NCI-H1105 treated with DMSO at 0.1 percent for 48 hours (cell line): ENCODE measurements at regions not wholly inside any gene's neighbourhood (a gene's known extent, or its start where the extent isn't known, plus 50 kb on each side); places are given as distances from the start of the nearest gene placed in this dataset.
"Not testable (repeated sequence)": the region's sequence is repeated elsewhere in the genome, so short reads cannot be mapped to it uniquely, and the experiment has no call there.

Experiments
- DNase-seq: peaks from one replicate; lab custom pipeline; 2025; lab: John Stamatoyannopoulos, UW

DNA sequence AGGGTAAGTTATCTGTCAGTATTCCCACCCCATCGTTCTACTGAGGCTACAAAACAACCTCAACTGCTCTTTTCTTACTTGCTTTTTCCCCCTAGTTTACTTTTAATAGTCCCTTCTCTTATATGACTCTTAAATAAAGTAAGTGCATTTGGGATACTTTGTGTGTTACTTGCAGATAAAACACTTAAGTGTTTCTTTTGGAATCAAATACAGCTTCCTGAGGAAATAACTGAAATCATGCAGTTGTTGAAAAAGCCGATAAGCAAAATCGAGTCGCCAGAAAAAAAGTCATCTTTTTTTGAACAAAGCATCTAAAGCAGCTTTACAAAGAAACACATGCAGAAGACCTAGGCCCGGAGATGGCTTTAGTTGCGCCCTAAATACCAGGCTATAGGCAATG is 53.5 kb upstream of the EPB41L4A start:
- no peak for DNase-seq

DNA sequence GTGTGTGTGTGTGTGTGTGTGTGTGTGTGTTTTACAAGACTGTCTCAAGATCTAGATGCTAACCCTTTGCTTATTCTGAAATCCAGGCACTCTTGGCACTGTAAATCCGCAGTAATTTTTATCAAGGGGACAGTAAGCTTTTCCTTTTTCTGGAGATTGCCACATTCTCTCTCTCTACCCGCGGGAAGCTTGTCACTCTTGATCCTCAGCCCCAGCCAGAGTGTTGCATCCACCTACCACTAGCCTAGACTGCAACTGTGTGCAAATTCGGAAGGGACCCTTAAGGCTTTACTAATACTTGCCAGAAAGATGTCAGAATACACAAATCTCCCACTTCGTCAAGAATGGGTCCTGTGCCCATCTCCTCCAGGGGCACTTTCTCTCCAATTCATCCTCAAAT is 54.9 kb upstream of the EPB41L4A start:
- no peak for DNase-seq

GRCh38 chr5:112475747-112476365 is 56.8 kb upstream of the EPB41L4A start:
- no peak for DNase-seq

- peak; percentile 3 for DNase-seq
Measured at GRCh38 chr5:112479418-112479817, 60.3 kb upstream of the EPB41L4A start.

GRCh38 chr5:112480501-112480900 is 61.4 kb upstream of the EPB41L4A start:
- DNase-seq, result no peak

DNA sequence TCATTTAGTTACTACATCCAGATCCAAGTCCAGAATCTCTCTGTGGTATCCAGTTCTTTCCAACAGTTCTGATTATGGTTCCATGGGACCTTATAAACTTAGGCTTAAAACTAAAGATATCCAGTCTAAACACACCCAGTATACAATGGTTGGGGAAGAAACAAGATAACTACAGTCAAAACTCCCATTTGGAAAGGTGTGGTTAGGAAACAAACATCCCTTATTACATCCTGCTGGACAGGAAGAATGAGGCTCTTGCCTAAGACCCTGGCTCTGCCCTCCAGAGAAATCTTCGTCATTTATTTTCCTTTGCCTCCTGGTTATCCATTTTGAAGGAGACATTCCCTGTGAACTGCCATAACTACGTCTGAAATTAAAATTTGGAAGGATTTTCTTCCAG is 64.6 kb upstream of the EPB41L4A start:
- no peak for DNase-seq

GRCh38 chr5:112485934-112486355 is 66.9 kb upstream of the EPB41L4A start:
- DNase-seq, result no peak

- DNase-seq, result no peak
Measured at GRCh38 chr5:112491257-112491656, 72.2 kb upstream of the EPB41L4A start.

DNA sequence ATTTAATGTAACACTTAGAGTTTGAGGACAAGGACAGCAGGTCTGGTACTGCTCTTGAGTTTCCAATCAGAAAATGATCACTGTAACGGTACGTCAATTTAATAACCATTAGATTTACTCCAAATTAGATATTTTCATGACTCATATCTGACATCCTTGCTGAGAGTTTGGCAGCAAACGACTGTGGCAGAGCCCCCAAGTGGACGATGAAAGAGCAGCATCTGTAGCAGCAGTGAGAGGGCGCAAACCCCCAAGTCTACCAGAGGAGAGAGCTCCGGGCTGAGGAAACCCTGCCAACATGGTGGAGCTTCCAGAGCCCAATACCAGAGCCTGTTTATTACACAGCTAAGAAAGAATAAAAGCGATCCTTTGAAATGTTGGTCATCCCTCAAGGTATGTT is 73.2 kb upstream of the EPB41L4A start:
- DNase-seq, result peak; percentile 6

DNA sequence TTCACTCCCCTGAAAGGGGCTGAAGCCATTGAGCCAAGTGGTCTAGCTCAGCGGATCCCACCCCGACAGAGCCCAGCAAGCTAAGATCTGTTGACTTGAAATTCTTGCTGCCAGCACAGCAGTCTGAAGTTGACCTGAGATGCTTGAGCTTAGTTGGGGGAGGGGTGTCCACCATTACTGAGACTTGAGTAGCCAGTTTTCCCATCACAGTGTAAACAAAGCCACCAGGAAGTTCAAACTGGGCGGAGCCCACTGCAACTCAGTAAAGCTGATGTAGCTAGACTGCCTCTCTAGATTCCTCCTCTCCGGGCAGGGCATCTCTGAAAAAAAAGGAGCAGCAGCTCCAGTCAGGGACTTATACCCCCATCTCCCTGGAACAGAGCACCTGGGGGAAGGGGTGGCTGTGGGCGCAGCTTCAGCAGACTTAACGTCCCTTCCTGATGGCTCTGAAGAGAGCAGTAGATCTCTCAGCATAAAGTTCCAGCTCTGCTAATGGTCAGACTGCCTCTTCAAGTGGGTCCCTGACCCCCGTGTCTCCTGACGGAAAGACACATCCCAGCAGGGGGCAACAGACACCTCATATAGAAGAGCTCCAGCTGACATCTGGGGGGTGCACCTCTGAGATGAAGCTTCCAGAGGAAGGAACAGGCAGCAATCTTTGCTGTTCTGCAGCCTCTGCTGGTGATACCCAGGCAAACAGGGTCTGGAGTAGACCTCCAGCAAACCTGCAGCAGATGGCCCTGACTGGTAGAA is 84.8 kb upstream of the EPB41L4A start:
- DNase-seq, result not testable (repeated sequence)

DNA sequence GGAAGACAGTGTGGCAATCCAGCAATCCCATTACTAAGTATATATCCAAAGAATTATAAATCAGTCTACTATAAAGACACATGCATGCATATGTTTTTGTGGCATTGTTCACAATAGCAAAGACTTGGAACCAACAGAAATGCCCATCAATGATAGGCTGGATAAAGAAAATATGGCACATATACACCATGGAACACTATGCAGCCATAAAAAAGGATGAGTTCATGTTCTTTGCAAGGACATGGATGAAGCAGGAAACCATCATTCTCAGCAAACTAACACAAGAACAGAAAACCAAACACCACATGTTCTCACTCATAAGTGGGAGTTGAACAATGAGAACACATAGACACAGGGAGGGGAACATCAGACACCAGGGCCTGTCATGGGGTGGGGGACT is 90.0 kb upstream of the EPB41L4A start:
- not testable (repeated sequence) for DNase-seq

DNA sequence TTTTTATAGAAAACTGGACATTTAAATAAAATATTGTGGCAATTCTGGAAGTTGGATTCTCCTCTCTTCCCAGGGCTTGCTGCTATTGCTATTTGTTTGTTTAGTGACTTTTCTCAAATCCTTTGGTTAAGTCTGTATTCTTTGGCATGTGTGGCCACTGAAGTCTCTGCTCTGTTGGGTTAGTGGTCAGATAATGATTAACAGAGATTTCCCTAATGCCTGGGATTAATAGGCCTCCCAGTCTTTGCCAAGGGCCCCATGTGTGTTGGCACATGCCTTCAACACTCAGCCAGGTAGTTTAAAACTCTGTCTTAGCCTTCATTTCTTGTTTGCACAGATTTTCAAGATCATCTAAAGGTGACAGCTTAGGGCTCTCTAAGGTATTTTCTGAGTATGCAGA is 92.8 kb upstream of the EPB41L4A start:
- DNase-seq, result no peak

- DNase-seq, result no peak
Measured at GRCh38 chr5:112512901-112513300, 93.8 kb upstream of the EPB41L4A start.

GRCh38 chr5:112514111-112514510 is 95.0 kb upstream of the EPB41L4A start:
- DNase-seq, result no peak

DNA sequence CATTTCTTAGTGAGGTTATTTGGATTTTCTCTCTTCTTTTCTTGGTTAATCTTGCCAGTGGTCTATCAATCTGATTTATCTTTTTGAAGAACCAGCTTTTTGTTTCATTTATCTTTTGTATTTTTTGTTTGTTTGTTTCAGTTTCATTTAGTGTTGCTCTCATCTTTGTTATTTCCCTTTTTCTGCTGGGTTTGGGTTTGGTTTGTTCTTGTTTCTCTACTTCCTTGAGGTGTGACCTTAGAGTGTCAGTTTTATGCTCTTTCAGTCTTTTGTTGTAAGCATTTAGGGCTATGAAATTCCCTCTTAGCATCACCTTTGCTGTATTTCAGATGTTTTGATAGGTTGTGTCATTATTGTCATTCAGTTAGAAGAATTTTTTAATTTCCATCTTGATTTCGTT is 101.4 kb upstream of the EPB41L4A start:
- DNase-seq, result not testable (repeated sequence)

DNA sequence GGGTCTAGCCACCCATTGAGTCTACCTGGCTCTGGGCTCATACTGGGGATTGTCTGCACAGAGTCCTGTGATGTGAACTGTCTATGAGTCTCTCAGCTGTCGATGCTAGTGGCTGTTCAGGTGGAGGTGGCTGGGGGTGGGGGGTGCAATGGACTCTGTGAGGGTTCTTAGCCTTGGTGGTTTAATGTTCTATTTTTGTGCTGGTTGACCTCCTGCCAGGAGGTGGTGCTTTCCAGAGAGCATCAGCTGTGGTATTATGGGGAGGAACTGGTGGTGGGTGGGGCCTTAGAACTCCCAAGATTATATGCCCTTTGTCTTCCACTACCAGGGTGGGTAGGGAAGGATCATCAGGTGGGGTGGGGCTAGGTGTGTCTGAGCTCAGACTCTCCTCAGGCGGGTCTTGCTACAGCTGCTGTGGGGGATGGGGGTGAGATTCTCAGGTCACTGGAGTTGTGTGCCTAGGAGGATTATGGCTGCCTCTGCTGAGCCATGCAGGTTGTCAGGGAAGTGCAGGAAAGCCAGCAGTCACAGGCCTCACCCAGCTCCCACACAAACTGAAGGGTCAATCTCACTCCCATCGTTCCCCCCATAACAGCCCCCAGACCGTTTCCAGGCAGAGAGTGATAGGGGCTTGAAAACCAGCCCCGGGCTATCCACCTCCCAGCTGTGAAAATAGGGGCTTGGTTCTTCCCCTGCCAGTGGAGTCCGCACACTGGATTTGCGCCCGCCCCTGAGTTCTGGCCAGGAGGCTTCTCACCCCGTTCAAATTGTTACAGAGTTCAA is 104.0 kb upstream of the EPB41L4A start:
- not testable (repeated sequence) for DNase-seq

DNA sequence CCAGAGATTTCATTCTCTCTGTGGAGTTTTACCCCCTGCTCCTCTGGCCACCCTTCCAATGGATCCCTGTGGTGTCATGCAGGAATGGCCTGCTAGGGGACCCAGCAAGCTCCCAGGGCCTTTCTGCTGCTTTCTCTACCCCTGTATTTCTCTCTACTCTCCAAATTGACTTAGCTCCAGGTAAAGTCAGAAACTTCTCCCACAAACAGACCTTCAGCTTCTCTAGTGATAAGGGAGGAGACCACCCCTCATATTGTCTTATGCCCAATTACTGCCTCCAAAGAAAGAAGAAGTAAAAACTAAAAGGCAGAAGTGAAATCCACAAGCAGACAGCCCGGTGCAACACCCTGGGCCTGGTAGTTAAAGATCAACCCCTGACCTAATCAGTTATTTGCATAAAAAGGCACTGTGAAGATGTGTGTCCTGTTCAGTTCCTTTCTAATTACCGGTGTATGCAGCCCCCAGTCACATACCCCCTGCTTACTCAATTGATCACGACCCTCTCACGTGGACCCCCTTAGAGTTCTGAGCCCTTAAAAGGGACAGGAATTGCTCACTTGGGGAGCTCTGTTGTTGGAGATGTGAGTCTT is 104.7 kb upstream of the EPB41L4A start:
- not testable (repeated sequence) for DNase-seq

DNA sequence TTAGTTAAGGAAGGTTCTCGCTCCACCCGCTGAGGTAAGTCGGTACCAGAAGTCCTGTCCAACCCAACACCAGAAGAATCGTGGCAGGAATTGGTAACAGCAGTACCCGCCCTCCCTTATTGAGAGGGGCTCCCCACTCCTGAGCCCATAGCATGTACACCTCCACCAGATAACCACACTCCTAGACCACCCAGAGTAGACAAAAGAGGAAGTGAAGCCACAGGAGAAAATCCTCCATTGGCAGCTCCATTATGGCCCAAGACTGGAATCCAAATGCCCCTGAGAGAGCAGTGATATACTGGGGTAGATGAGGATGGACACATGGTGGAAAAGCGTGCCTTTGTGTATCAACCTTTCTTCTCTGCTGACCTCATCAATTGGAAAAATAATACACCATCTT is 106.1 kb upstream of the EPB41L4A start:
- no peak for DNase-seq

- no peak for DNase-seq
Measured at GRCh38 chr5:112528928-112529327, 109.9 kb upstream of the EPB41L4A start.

DNA sequence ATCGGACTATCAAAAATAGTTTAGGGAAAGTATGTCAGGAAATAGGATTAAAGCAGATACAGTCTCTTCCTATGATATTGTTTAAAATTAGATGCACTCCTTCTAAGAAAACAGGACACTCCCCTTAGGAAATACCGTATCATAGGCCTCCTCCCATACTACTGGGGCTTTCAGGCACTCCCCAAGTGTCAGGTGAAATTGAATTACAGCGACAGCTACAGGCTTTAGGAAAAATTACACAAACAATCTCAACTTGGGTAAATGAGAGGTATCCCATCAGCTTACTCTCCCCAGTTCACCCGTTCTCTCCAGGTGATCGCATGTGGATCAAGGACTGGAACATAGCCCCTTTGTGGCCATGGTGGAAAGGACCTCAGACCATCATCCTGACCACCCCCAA is 110.4 kb upstream of the EPB41L4A start:
- no peak for DNase-seq

- DNase-seq, result no peak
Measured at GRCh38 chr5:112532654-112533360, 113.7 kb upstream of the EPB41L4A start.

DNA sequence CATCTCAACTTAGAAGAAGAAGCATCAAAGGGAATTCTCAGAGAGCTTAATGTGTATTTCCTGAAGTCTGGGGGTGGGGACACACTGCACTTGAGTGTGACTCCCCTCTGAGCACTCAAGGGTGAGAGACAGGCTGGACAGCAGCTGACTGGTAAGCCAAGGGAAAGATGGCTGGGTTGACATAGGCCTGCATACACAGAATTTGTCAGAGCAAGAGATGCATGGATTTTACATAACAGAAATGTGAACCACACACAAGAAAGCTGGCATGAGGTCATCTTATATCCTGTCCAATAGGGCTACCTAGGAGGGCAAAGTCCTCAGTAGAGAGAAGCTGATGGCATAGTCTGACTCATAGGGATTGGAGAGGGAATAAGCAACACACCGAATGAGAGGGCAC is 114.3 kb upstream of the EPB41L4A start:
- DNase-seq, result no peak
